ENCODE measurements at regions not wholly inside any gene's neighbourhood (a gene's known extent, or its start where the extent isn't known, plus 50 kb on each side); places are given as distances from the start of the nearest gene placed in this dataset.

- no peaks in the 10 kb centered on the region for H3K79me2 ChIP-seq (ENCODE audit: control insufficient read depth in 1 of 2, insufficient read depth in 2 of 2, low read length in 2 of 2)
- no peak overlapping the region for H2BK12ac ChIP-seq (ENCODE audit: low read depth, low read length)
- no peak overlapping the region for H3K18ac ChIP-seq (ENCODE audit: extremely low read depth, low read length)
- no peak overlapping the region for H3K4ac ChIP-seq (replicated peaks; ENCODE audit: insufficient read length, low read depth, low read length)
- H3K4me3 ChIP-seq (ENCODE audit: extremely low read depth in 1 of 4, insufficient read depth in 2 of 4, low read depth in 3 of 4, low read length in 4 of 4): no peak overlapping the region
- WGBS, 2 experiments (ENCODE audit: extremely low coverage in 1 of 2, insufficient coverage in 1 of 2, insufficient read length in 1 of 2, insufficient replicate concordance in 2 of 2, low coverage in 1 of 2, low lambda C conversion rate in 2 of 2, missing lambda C conversion rate in 1 of 2): 92% methylated on average over 3 of the region's 3 CpGs; no CpG with 5 or more reads in 1 of the 2 experiments
- H3K27ac ChIP-seq (ENCODE audit: low read depth, low read length): no peak overlapping the region
- no peak for TF ChIP-seq TAF1 (IDR thresholded peaks at IDR 0.05; ENCODE audit: low read depth, low read length)
- TF ChIP-seq PHF8 (conservative IDR thresholded peaks at IDR 0.05; ENCODE audit: low read depth, low read length): no peak
- TF ChIP-seq POU5F1 (IDR thresholded peaks at IDR 0.05; ENCODE audit: low read depth, low read length): no peak
- no peak for TF ChIP-seq JUND (IDR thresholded peaks at IDR 0.05; ENCODE audit: low read length)
- no peak for TF ChIP-seq ATF2 (IDR thresholded peaks at IDR 0.05; ENCODE audit: low read length)
- H2BK120ac ChIP-seq (replicated peaks; ENCODE audit: low read depth, low read length): no peak overlapping the region
- POLR2A ChIA-PET (ENCODE audit: partially characterized antibody): no interaction called here
- no peaks in the 10 kb centered on the region for H4K20me1 ChIP-seq (replicated peaks in 1 of 2; ENCODE audit: control insufficient read depth in 1 of 2, insufficient read depth in 2 of 2, low read length in 2 of 2)
- H2BK5ac ChIP-seq (ENCODE audit: low read depth, low read length): no peak overlapping the region
- no peak overlapping the region for H3K9ac ChIP-seq (replicated peaks in 1 of 4; ENCODE audit: extremely low read depth in 1 of 4, low read depth in 3 of 4, low read length in 3 of 4)
- CTCF ChIA-PET (ENCODE audit: partially characterized antibody): interaction anchor here (0.8 kb wide), 1 partner anchor 229 kb away, joined by 3 read pairs; no protein-coding TSS in a partner anchor
- no peak for DNase-seq (ENCODE audit: low read depth in 1 of 2, low spot score in 2 of 2)
- no peak overlapping the region for H2AFZ ChIP-seq (ENCODE audit: low read length)
- no peak overlapping the region for H4K91ac ChIP-seq (replicated peaks; ENCODE audit: insufficient read length, low read length)
- H2BK15ac ChIP-seq (ENCODE audit: low read length): no peak overlapping the region
- H3K9me3 ChIP-seq (ENCODE audit: insufficient read depth in 2 of 2, low read depth in 1 of 2, low read length in 1 of 2): no peaks in the 10 kb centered on the region
- no peak overlapping the region for H4K5ac ChIP-seq (ENCODE audit: insufficient read length, low read depth, low read length)
- no peak overlapping the region for H2BK20ac ChIP-seq (ENCODE audit: low read length)
- H3K27me3 ChIP-seq (replicated peaks in 1 of 4; ENCODE audit: control insufficient read depth in 3 of 4, extremely low read depth in 1 of 4, insufficient read depth in 3 of 4, low read length in 3 of 4): no peaks in the 10 kb centered on the region
- H3K23ac ChIP-seq (ENCODE audit: insufficient read length): no peak overlapping the region
- no peak overlapping the region for H3K4me2 ChIP-seq (ENCODE audit: insufficient read depth in 1 of 2, low read depth in 2 of 2, low read length in 2 of 2)
- no peak for FAIRE-seq
- no peak overlapping the region for H3K56ac ChIP-seq (replicated peaks; ENCODE audit: insufficient read length, low read depth, low read length)
- H3K14ac ChIP-seq (ENCODE audit: insufficient read length): no peak overlapping the region
- H3K23me2 ChIP-seq (ENCODE audit: low read depth, low read length): no peaks in the 10 kb centered on the region
- H3K79me1 ChIP-seq (ENCODE audit: low read depth, low read length): no peaks in the 10 kb centered on the region
- H4K8ac ChIP-seq (ENCODE audit: extremely low read depth, insufficient read depth, low read length): no peak overlapping the region
- H2AK5ac ChIP-seq (ENCODE audit: low read depth, low read length): no peak overlapping the region
- no peaks in the 10 kb centered on the region for H3K36me3 ChIP-seq (ENCODE audit: control insufficient read depth in 2 of 4, insufficient read depth in 4 of 4, low read length in 3 of 4)
- H3K4me1 ChIP-seq (replicated peaks in 1 of 4; ENCODE audit: control insufficient read depth in 3 of 4, insufficient read depth in 4 of 4, low read length in 3 of 4): no peaks in the 10 kb centered on the region
Observed at GRCh38 chr4:31445526-31445925, 725.4 kb downstream of the PCDH7 start.
